Progenitor cell of endocrine pancreas (in vitro differentiated cells): ENCODE measurements at regions not wholly inside any gene's neighbourhood (a gene's known extent, or its start where the extent isn't known, plus 50 kb on each side); places are given as distances from the start of the nearest gene placed in this dataset.
"Not testable (repeated sequence)": the region's sequence is repeated elsewhere in the genome, so short reads cannot be mapped to it uniquely, and the experiment has no call there.

Experiments
- DNase-seq: peaks from one replicate; pipeline ENCODE4 v3.0.0; 2021; ENCODE audit warnings: low spot score; ENCODE audit not compliant: unreplicated experiment
- H3K27ac Mint-ChIP-seq: 2 replicates; pipeline ENCODE4 v1.8.0; 2021; ENCODE audit warnings: mild to moderate bottlenecking, moderate library complexity, mixed read lengths
- H3K27me3 Mint-ChIP-seq: 2 replicates; pipeline ENCODE4 v1.8.0; 2021; ENCODE audit warnings: mixed read lengths
- H3K36me3 Mint-ChIP-seq: 2 replicates; pipeline ENCODE4 v1.8.0; 2022; ENCODE audit warnings: mixed read lengths; ENCODE audit not compliant: insufficient read depth
- H3K4me1 Mint-ChIP-seq: 2 replicates; pipeline ENCODE4 v1.8.0; 2021; ENCODE audit warnings: low read depth, mixed read lengths
- H3K4me3 Mint-ChIP-seq: 2 replicates; pipeline ENCODE4 v1.8.0; 2021; ENCODE audit warnings: low read depth, mild to moderate bottlenecking, moderate library complexity, mixed read lengths
- H3K9me3 Mint-ChIP-seq: 2 replicates; pipeline ENCODE4 v1.8.0; 2021; ENCODE audit warnings: low read depth, mixed read lengths
- CTCF ChIP-seq: fragments of 200-600 bp; sonication (generic); IDR thresholded peaks from one replicate; pipeline ENCODE4 v1.5.0; 2021; ENCODE audit warnings: antibody characterized with exemption, mild to moderate bottlenecking; ENCODE audit not compliant: unreplicated experiment

- Mint-ChIP-seq H3K27me3 (peaks cover 30% of the 10 kb centered on the region), H3K9me3 (no peaks in the 10 kb centered on the region), H3K36me3 (no peaks in the 10 kb centered on the region), H3K4me1 (peaks cover 7% of the 10 kb centered on the region), H3K27ac (peak overlapping the region; percentile 43), H3K4me3 (no peak overlapping the region)
- no peak for TF ChIP-seq CTCF
- no peak for DNase-seq
Measured at GRCh38 chrX:3787856-3788255, 74.4 kb upstream of the PRKX start.

DNA sequence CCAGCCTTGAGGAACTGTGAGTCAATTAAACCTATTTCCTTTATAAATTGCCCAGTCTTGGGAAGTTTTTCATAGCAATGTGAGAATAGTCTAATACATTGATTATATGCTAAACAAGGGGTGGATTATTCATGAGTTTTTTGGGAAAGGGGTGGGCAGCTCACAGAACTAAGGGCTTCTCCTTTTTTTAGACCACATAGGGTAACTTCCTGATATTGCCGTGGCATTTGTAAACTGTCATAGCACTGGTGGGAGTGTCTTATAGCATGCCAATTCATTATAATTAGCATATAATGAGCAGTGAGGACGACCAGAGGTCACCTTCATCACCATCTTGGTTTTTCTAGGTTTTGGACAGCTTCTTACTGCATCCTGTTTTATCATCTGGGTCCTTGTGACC lies 72.4 kb upstream of the PRKX start:
- not testable (repeated sequence) for H3K4me3 Mint-ChIP-seq, H3K27ac Mint-ChIP-seq, H3K9me3 Mint-ChIP-seq, H3K36me3 Mint-ChIP-seq, DNase-seq
- H3K4me1 Mint-ChIP-seq, result peaks cover 13% of the 10 kb centered on the region
- peaks cover 19% of the 10 kb centered on the region for H3K27me3 Mint-ChIP-seq

- H3K27ac Mint-ChIP-seq, result no peak overlapping the region
- H3K4me3 Mint-ChIP-seq, result no peak overlapping the region
- no peaks in the 10 kb centered on the region for H3K9me3 Mint-ChIP-seq
- DNase-seq, result no peak
- no peaks in the 10 kb centered on the region for H3K27me3 Mint-ChIP-seq
- H3K36me3 Mint-ChIP-seq, result no peaks in the 10 kb centered on the region
- H3K4me1 Mint-ChIP-seq, result peaks cover 7% of the 10 kb centered on the region
- no peak for TF ChIP-seq CTCF
Measured at GRCh38 chrX:3780564-3780963, 67.1 kb upstream of the PRKX start.

DNA sequence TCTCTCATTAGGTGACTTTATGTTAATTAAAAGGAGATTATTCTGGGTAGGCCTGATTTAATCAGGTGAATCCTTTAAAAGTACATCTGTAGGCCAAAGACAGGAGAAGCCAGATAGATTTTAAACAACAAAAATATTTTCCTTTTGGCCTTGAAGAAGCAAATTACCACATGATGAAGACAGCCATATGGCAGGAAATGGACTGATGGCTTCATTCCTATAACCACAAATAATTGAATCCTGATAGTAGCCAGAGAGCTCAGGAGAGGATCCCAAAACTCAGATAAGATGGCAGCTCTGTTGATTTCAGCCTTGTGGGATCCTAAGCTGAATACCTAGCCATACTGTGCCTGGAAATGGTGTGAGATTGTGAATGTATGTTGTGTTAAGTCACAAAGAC lies 66.1 kb upstream of the PRKX start:
- Mint-ChIP-seq H3K27me3 (no peaks in the 10 kb centered on the region), H3K36me3 (no peaks in the 10 kb centered on the region), H3K4me3 (no peak overlapping the region), H3K27ac (no peak overlapping the region), H3K4me1 (peaks cover 7% of the 10 kb centered on the region), H3K9me3 (no peaks in the 10 kb centered on the region)
- no peak for TF ChIP-seq CTCF
- no peak for DNase-seq

- Mint-ChIP-seq H3K27me3 (peaks cover 2% of the 10 kb centered on the region), H3K9me3 (no peaks in the 10 kb centered on the region), H3K4me1 (peaks cover 7% of the 10 kb centered on the region), H3K27ac (no peak overlapping the region), H3K36me3 (no peaks in the 10 kb centered on the region), H3K4me3 (no peak overlapping the region)
- DNase-seq, result no peak
- TF ChIP-seq CTCF, result no peak
Measured at GRCh38 chrX:3777416-3777815, 64.0 kb upstream of the PRKX start.

- no peak overlapping the region for H3K27ac Mint-ChIP-seq
- H3K9me3 Mint-ChIP-seq, result no peaks in the 10 kb centered on the region
- H3K36me3 Mint-ChIP-seq, result no peaks in the 10 kb centered on the region
- no peak overlapping the region for H3K4me3 Mint-ChIP-seq
- no peaks in the 10 kb centered on the region for H3K4me1 Mint-ChIP-seq
- DNase-seq, result no peak
- TF ChIP-seq CTCF, result no peak
- peaks cover 2% of the 10 kb centered on the region for H3K27me3 Mint-ChIP-seq
Measured at GRCh38 chrX:3771766-3772165, 58.3 kb upstream of the PRKX start.
